HEK293 (cell line): ENCODE measurements at regions not wholly inside any gene's neighbourhood (a gene's known extent, or its start where the extent isn't known, plus 50 kb on each side); places are given as distances from the start of the nearest gene placed in this dataset.
A peak's percentile ranks its signal among the peaks of the same experiment; 100 is the strongest.

ENCODE experiments used
- CTCF ChIA-PET: fragments of 350-600 bp; formaldehyde crosslinking; extraction: SDS; loops from one replicate; lab custom pipeline; 2021; ENCODE audit warnings: antibody characterized with exemption; lab: Yijun Ruan, JAX
- POLR2A ChIA-PET: fragments of 300-600 bp; formaldehyde crosslinking; extraction: SDS; loops from one replicate; lab custom pipeline; 2020; ENCODE audit warnings: antibody characterized with exemption, inconsistent platforms; lab: Yijun Ruan, JAX
- H3K27ac ChIP-seq: fragments of 200-500 bp; sonication (Bioruptor generic); 2 replicates; pipeline ENCODE4 v1.5.1; 2014; ENCODE audit warnings: low read depth, low read length, control low read depth, inconsistent platforms; ENCODE audit errors: extremely low read depth
- H3K36me3 ChIP-seq, 2 experiments: fragments of 200-500 bp in 1 of 2; sonication (Bioruptor generic) in 1 of 2; 1 replicate in 1 of 2; 2 replicates in 1 of 2; pipeline ENCODE4 v1.5.1; 2014 to 2017; ENCODE audit warnings: inconsistent platforms in 2 of 2, low read length in 2 of 2; ENCODE audit not compliant: control insufficient read depth in 2 of 2, insufficient read depth in 1 of 2
- H3K4me1 ChIP-seq: fragments of 200-500 bp; sonication (Bioruptor generic); 2 replicates; pipeline ENCODE4 v1.5.1; 2014; ENCODE audit warnings: mild to moderate bottlenecking, low read length, inconsistent platforms; ENCODE audit not compliant: control insufficient read depth, insufficient read depth
- H3K4me3 ChIP-seq: 2 replicates; pipeline ENCODE4 v1.5.1; 2011; ENCODE audit warnings: low read depth, mild to moderate bottlenecking, control low read depth, low read length, moderate library complexity
- H3K9me3 ChIP-seq: fragments of 200-500 bp; sonication (Bioruptor generic); 2 replicates; pipeline ENCODE4 v1.5.1; 2014; ENCODE audit warnings: low read depth, low read length, inconsistent platforms; ENCODE audit not compliant: control insufficient read depth, insufficient read depth
- BCL6B ChIP-seq: fragments of 450-650 bp; formaldehyde crosslinking; IDR thresholded peaks from 2 replicates; pipeline ENCODE4 v1.5.1; 2017; ENCODE audit warnings: missing biosample characterization, missing genetic modification characterization
- CTCF ChIP-seq: fragments of 450-650 bp; formaldehyde crosslinking; IDR thresholded peaks from 2 replicates; pipeline ENCODE4 v1.5.1; 2016; ENCODE audit warnings: missing biosample characterization, missing genetic modification characterization
- HOXA7 ChIP-seq: sonication (generic); formaldehyde crosslinking; IDR thresholded peaks from 2 replicates; pipeline ENCODE4 v1.8.1; 2022; ENCODE audit warnings: missing genetic modification reagents, borderline replicate concordance
- RBAK ChIP-seq: fragments of 450-650 bp; formaldehyde crosslinking; IDR thresholded peaks from 2 replicates; pipeline ENCODE4 v1.5.1; 2016; ENCODE audit warnings: missing biosample characterization, missing genetic modification characterization
- ZBTB7A ChIP-seq: fragments of 450-650 bp; formaldehyde crosslinking; IDR thresholded peaks from 2 replicates; pipeline ENCODE4 v1.5.1; 2016; ENCODE audit warnings: low read depth, missing biosample characterization, missing genetic modification characterization
- ZBTB8A ChIP-seq: fragments of 450-650 bp; formaldehyde crosslinking; IDR thresholded peaks from 2 replicates; pipeline ENCODE4 v1.5.1; 2016; ENCODE audit warnings: missing biosample characterization, missing genetic modification characterization
- ZNF174 ChIP-seq: fragments of 450-650 bp; formaldehyde crosslinking; IDR thresholded peaks from 2 replicates; pipeline ENCODE4 v1.5.0; 2017; ENCODE audit warnings: missing biosample characterization, mild to moderate bottlenecking, missing genetic modification characterization
- ZNF221 ChIP-seq: fragments of 450-650 bp; formaldehyde crosslinking; IDR thresholded peaks from 2 replicates; pipeline ENCODE4 v1.5.1; 2017; ENCODE audit warnings: missing biosample characterization, missing genetic modification characterization, borderline replicate concordance
- ZNF26 ChIP-seq: fragments of 450-650 bp; formaldehyde crosslinking; IDR thresholded peaks from 2 replicates; pipeline ENCODE4 v1.5.1; 2016; ENCODE audit warnings: missing biosample characterization, missing genetic modification characterization
- ZNF37A ChIP-seq: fragments of 450-650 bp; IDR thresholded peaks from 2 replicates; pipeline ENCODE4 v1.5.1; 2018; ENCODE audit warnings: missing biosample characterization, missing genetic modification characterization
- ZNF426 ChIP-seq: fragments of 450-650 bp; formaldehyde crosslinking; IDR thresholded peaks from 2 replicates; pipeline ENCODE4 v1.5.1; 2017; ENCODE audit warnings: missing biosample characterization, missing genetic modification characterization, mild to moderate bottlenecking, inconsistent platforms, moderate library complexity
- ZNF514 ChIP-seq: fragments of 450-650 bp; formaldehyde crosslinking; IDR thresholded peaks from 2 replicates; pipeline ENCODE4 v1.5.1; 2016; ENCODE audit warnings: missing biosample characterization, missing genetic modification characterization
- ZNF560 ChIP-seq: fragments of 450-650 bp; formaldehyde crosslinking; IDR thresholded peaks from 2 replicates; pipeline ENCODE4 v1.5.1; 2017; ENCODE audit warnings: missing biosample characterization, missing genetic modification characterization, borderline replicate concordance
- ZNF701 ChIP-seq: fragments of 450-650 bp; formaldehyde crosslinking; IDR thresholded peaks from 2 replicates; pipeline ENCODE4 v1.5.1; 2016; ENCODE audit warnings: missing biosample characterization, missing genetic modification characterization
- ZNF837 ChIP-seq: fragments of 450-650 bp; formaldehyde crosslinking; IDR thresholded peaks from 2 replicates; pipeline ENCODE4 v1.5.1; 2016; ENCODE audit warnings: missing biosample characterization, missing genetic modification characterization

GRCh38 chr5:133892774-133893173 lies 75.7 kb downstream of the C5orf15 start:
- no peaks in the 10 kb centered on the region for H3K4me1 ChIP-seq
- H3K27ac ChIP-seq: no peak overlapping the region
- TF ChIP-seq ZNF221: no peak
- TF ChIP-seq HOXA7 (CRISPR knock-in tag): no peak
- TF ChIP-seq CTCF (tag by site-specific recombination): 0 out of 2 replicates have a peak, but pooled peaks have one; percentile 21
- no peak for TF ChIP-seq ZNF701 (tag by site-specific recombination)
- H3K9me3 ChIP-seq: no peaks in the 10 kb centered on the region
- no peaks in the 10 kb centered on the region for H3K36me3 ChIP-seq
- ChIA-PET CTCF (interaction anchor here (1.9 kb wide), 1 partner anchor 24 kb away, joined by 8 read pairs; no protein-coding TSS in a partner anchor), POLR2A (no interaction called here)
- H3K4me3 ChIP-seq: no peak overlapping the region

- Histone ChIP-seq H3K9me3 (no peaks in the 10 kb centered on the region), H3K4me3 (no peak overlapping the region), H3K27ac (no peak overlapping the region), H3K36me3 (no peaks in the 10 kb centered on the region), H3K4me1 (no peaks in the 10 kb centered on the region)
- no peak for TF ChIP-seq ZNF26 (tag by site-specific recombination)
- no peak for TF ChIP-seq ZNF37A
- TF ChIP-seq ZNF514 (tag by site-specific recombination): no peak
- TF ChIP-seq ZNF174 (tag by site-specific recombination): no peak
- TF ChIP-seq ZBTB8A (tag by site-specific recombination): no peak
- TF ChIP-seq BCL6B (tag by site-specific recombination): no peak
- no peak for TF ChIP-seq ZBTB7A (tag by site-specific recombination)
- POLR2A ChIA-PET: no interaction called here
- CTCF ChIA-PET: interaction anchor here (1.9 kb wide), 1 partner anchor 23 kb away, joined by 8 read pairs; no protein-coding TSS in a partner anchor
Observed at GRCh38 chr5:133892306-133892705, 76.1 kb downstream of the C5orf15 start.

GRCh38 chr5:133891390-133891789 lies 77.0 kb downstream of the C5orf15 start:
- CTCF ChIA-PET: no interaction called here
- TF ChIP-seq ZNF426 (tag by site-specific recombination): no peak
- no peaks in the 10 kb centered on the region for H3K36me3 ChIP-seq

GRCh38 chr5:133890776-133891280 lies 77.6 kb downstream of the C5orf15 start:
- Histone ChIP-seq H3K4me1 (no peaks in the 10 kb centered on the region), H3K4me3 (no peak overlapping the region), H3K9me3 (no peaks in the 10 kb centered on the region), H3K27ac (no peak overlapping the region)
- ChIA-PET CTCF (no interaction called here), POLR2A (no interaction called here)
- TF ChIP-seq ZNF837 (tag by site-specific recombination): no peak
- no peak for TF ChIP-seq ZNF560 (tag by site-specific recombination)
- no peak for TF ChIP-seq RBAK (tag by site-specific recombination)
- TF ChIP-seq, all 188 proteins: peak for 0
- H3K36me3 ChIP-seq: no peaks in the 10 kb centered on the region

More at GRCh38 chr5:133891390-133891789, 77.0 kb downstream of the C5orf15 start:
- H3K9me3 ChIP-seq: no peaks in the 10 kb centered on the region
- H3K4me1 ChIP-seq: no peaks in the 10 kb centered on the region
- H3K27ac ChIP-seq: no peak overlapping the region
- POLR2A ChIA-PET: no interaction called here
- no peak overlapping the region for H3K4me3 ChIP-seq
